RWPE1 (cell line): ENCODE measurements at regions not wholly inside any gene's neighbourhood (a gene's known extent, or its start where the extent isn't known, plus 50 kb on each side); places are given as distances from the start of the nearest gene placed in this dataset.

ENCODE experiments used
- CTCF ChIA-PET: fragments of 350-600 bp; sonication (Branson Sonifier 250); formaldehyde crosslinking; extraction: SDS; loops from one replicate; lab custom pipeline; 2021; lab: Yijun Ruan, JAX
- POLR2A ChIA-PET: fragments of 400-600 bp; formaldehyde crosslinking; extraction: SDS; loops from one replicate; lab custom pipeline; 2020; ENCODE audit warnings: antibody characterized with exemption; ENCODE audit not compliant: low non-redundant PET; lab: Yijun Ruan, JAX
- DNase-seq: peaks from one replicate; pipeline ENCODE4 v3.0.0; 2012; ENCODE audit warnings: low spot score
- H3K27ac ChIP-seq: fragments of 450-650 bp; 2 replicates; pipeline ENCODE4 v1.5.1; 2017
- CTCF ChIP-seq: fragments of 450-650 bp; conservative IDR thresholded peaks from 2 replicates; pipeline ENCODE4 v1.5.1; 2017; ENCODE audit warnings: low read depth, mild to moderate bottlenecking

GRCh38 chr5:57915536-57915935 lies 432.9 kb upstream of the ACTBL2 start:
- ChIA-PET POLR2A (no interaction called here), CTCF (no interaction called here)
- H3K27ac ChIP-seq, result no peak overlapping the region
- no peak for TF ChIP-seq CTCF
- no peak for DNase-seq

- no peak for TF ChIP-seq CTCF
- no peak overlapping the region for H3K27ac ChIP-seq
- DNase-seq, result no peak
- CTCF ChIA-PET, result interaction anchor here (0.7 to 1.4 kb wide), 2 partner anchors 11 to 438 kb away, joined by 3 read pairs; no protein-coding TSS in a partner anchor
- POLR2A ChIA-PET, result no interaction called here
These were observed 428.8 kb upstream of the ACTBL2 start for GRCh38 chr5:57911438-57911837.

GRCh38 chr5:57906671-57907070 lies 424.1 kb upstream of the ACTBL2 start:
- CTCF ChIA-PET, result no interaction called here
- H3K27ac ChIP-seq, result no peak overlapping the region
- POLR2A ChIA-PET, result no interaction called here
- DNase-seq, result no peak
- TF ChIP-seq CTCF, result no peak

- no peak for DNase-seq
- ChIA-PET CTCF (interaction anchor here (0.6 kb wide), 1 partner anchor 1001 kb away, joined by 3 read pairs; no protein-coding TSS in a partner anchor), POLR2A (no interaction called here)
- no peak overlapping the region for H3K27ac ChIP-seq
- TF ChIP-seq CTCF, result no peak
These were observed 420.8 kb upstream of the ACTBL2 start for GRCh38 chr5:57903458-57903857.

GRCh38 chr5:57902095-57902494 lies 419.5 kb upstream of the ACTBL2 start:
- POLR2A ChIA-PET, result no interaction called here
- no peak overlapping the region for H3K27ac ChIP-seq
- no peak for DNase-seq
- no peak for TF ChIP-seq CTCF
- CTCF ChIA-PET, result no interaction called here

GRCh38 chr5:57900381-57900944 lies 417.9 kb upstream of the ACTBL2 start:
- POLR2A ChIA-PET, result no interaction called here
- CTCF ChIA-PET, result interaction anchor here (0.9 to 1.2 kb wide), 2 partner anchors 11 to 17 kb away, joined by 3 read pairs; no protein-coding TSS in a partner anchor
- no peak for TF ChIP-seq CTCF
- DNase-seq, result no peak
- no peak overlapping the region for H3K27ac ChIP-seq

GRCh38 chr5:57896576-57896975 lies 414.0 kb upstream of the ACTBL2 start:
- no peak for DNase-seq
- ChIA-PET POLR2A (no interaction called here), CTCF (no interaction called here)
- H3K27ac ChIP-seq, result no peak overlapping the region
- TF ChIP-seq CTCF, result no peak
